ENCODE measurements at regions not wholly inside any gene's neighbourhood (a gene's known extent, or its start where the extent isn't known, plus 50 kb on each side); places are given as distances from the start of the nearest gene placed in this dataset.

GRCh38 chr20:10741060-10741459 lies 67.3 kb upstream of the JAG1 start:
- no peak for TF ChIP-seq POU2F2 (IDR thresholded peaks at IDR 0.05; ENCODE audit: low read depth, low read length)
- TF ChIP-seq POLR2A (IDR thresholded peaks at IDR 0.05; ENCODE audit: low read depth, low read length) = no peak
- TF ChIP-seq POLR2AphosphoS5 (IDR thresholded peaks at IDR 0.05; ENCODE audit: low read depth, low read length) = no peak
- no peak for TF ChIP-seq SPI1 (IDR thresholded peaks at IDR 0.05; ENCODE audit: low read depth, low read length)
- no peak for TF ChIP-seq TAF1 (IDR thresholded peaks at IDR 0.05; ENCODE audit: low read depth, low read length)
- TF ChIP-seq PAX5 (IDR thresholded peaks at IDR 0.05; ENCODE audit: insufficient read depth, low read length, severe bottlenecking) = no peak
